B cell (primary cell): ENCODE measurements at regions not wholly inside any gene's neighbourhood (a gene's known extent, or its start where the extent isn't known, plus 50 kb on each side); places are given as distances from the start of the nearest gene placed in this dataset.

Experiments
- EZH2 ChIP-seq: IDR thresholded peaks from 2 replicates; pipeline ENCODE4 v1.6.1; 2012; ENCODE audit warnings: borderline replicate concordance, low read depth, mild to moderate bottlenecking, moderate library complexity, low read length; ENCODE audit not compliant: insufficient read depth, poor library complexity, severe bottlenecking
- TF ChIP-seq, protein P1 (sequence below): fragments of 200-600 bp; IDR thresholded peaks from one replicate; pipeline ENCODE4 v1.8.0; 2022; ENCODE audit warnings: antibody characterized with exemption, mild to moderate bottlenecking

DNA sequence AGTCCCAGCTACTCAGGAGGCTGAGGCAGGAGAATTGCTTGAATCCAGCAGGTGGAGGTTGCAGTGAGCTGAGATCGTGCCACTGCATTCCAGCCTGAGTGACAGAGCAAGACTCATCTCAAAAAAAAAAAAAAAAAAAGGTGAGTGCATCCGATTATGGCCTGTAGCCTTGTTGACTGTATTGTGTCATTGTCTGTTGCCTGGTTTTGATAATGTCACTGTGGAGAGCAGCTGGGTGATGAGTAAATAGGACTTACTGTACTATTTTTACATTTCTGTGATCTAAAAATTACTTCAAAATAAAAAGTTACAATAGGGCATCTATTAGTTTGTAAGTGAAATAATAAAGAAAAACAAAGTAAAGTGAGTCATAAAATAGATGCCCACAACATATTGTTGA is 134.1 kb upstream of the SALL4 start:
- TF ChIP-seq, protein P1, sequence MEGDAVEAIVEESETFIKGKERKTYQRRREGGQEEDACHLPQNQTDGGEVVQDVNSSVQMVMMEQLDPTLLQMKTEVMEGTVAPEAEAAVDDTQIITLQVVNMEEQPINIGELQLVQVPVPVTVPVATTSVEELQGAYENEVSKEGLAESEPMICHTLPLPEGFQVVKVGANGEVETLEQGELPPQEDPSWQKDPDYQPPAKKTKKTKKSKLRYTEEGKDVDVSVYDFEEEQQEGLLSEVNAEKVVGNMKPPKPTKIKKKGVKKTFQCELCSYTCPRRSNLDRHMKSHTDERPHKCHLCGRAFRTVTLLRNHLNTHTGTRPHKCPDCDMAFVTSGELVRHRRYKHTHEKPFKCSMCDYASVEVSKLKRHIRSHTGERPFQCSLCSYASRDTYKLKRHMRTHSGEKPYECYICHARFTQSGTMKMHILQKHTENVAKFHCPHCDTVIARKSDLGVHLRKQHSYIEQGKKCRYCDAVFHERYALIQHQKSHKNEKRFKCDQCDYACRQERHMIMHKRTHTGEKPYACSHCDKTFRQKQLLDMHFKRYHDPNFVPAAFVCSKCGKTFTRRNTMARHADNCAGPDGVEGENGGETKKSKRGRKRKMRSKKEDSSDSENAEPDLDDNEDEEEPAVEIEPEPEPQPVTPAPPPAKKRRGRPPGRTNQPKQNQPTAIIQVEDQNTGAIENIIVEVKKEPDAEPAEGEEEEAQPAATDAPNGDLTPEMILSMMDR, result no peak
- no peak for TF ChIP-seq EZH2
